ENCODE measurements at regions not wholly inside any gene's neighbourhood (a gene's known extent, or its start where the extent isn't known, plus 50 kb on each side); places are given as distances from the start of the nearest gene placed in this dataset.

- ChIA-PET CTCF (interaction anchor here (0.5 to 0.6 kb wide), 3 partner anchors 130 to 1342 kb away, joined by 3 read pairs; no protein-coding TSS in a partner anchor), POLR2A (ENCODE audit: unreplicated experiment) (interaction anchor here (0.5 kb wide), 1 partner anchor 252 kb away, joined by 4 read pairs; no protein-coding TSS in a partner anchor)
- no peak overlapping the region for H3K9ac ChIP-seq (ENCODE audit: low read length)
- H3K27me3 ChIP-seq (ENCODE audit: low read length), result no peaks in the 10 kb centered on the region
- no peak for ATAC-seq
- H3K4me2 ChIP-seq (ENCODE audit: low read length), result no peak overlapping the region
- no peaks in the 10 kb centered on the region for H3K9me2 ChIP-seq (replicated peaks; ENCODE audit: low read length)
- TF ChIP-seq, protein P1, sequence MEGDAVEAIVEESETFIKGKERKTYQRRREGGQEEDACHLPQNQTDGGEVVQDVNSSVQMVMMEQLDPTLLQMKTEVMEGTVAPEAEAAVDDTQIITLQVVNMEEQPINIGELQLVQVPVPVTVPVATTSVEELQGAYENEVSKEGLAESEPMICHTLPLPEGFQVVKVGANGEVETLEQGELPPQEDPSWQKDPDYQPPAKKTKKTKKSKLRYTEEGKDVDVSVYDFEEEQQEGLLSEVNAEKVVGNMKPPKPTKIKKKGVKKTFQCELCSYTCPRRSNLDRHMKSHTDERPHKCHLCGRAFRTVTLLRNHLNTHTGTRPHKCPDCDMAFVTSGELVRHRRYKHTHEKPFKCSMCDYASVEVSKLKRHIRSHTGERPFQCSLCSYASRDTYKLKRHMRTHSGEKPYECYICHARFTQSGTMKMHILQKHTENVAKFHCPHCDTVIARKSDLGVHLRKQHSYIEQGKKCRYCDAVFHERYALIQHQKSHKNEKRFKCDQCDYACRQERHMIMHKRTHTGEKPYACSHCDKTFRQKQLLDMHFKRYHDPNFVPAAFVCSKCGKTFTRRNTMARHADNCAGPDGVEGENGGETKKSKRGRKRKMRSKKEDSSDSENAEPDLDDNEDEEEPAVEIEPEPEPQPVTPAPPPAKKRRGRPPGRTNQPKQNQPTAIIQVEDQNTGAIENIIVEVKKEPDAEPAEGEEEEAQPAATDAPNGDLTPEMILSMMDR (conservative IDR thresholded peaks at IDR 0.05; ENCODE audit: low read depth, low read length), result peak; percentile 81
- TF ChIP-seq EZH2phosphoT487 (IDR thresholded peaks at IDR 0.05; ENCODE audit: borderline replicate concordance, low read length), result no peak
- no peaks in the 10 kb centered on the region for H3K9me3 ChIP-seq (ENCODE audit: low read length)
- H3K27ac ChIP-seq (ENCODE audit: low read length), result no peak overlapping the region
- peak; percentile 64 for DNase-seq
- H3K4me1 ChIP-seq (ENCODE audit: insufficient read depth, low read length), result no peaks in the 10 kb centered on the region
- no TSS peak for BruUV-seq (replicated peaks)
- H3K36me3 ChIP-seq (ENCODE audit: low read depth, low read length), result no peaks in the 10 kb centered on the region
- no peaks in the 10 kb centered on the region for H4K20me1 ChIP-seq (ENCODE audit: low read length)
- no peaks in the 10 kb centered on the region for H3K79me2 ChIP-seq (ENCODE audit: low read length)
- H3K4me3 ChIP-seq (ENCODE audit: low read length), result no peak overlapping the region
- no peak overlapping the region for H2AFZ ChIP-seq (ENCODE audit: low read length)
- H3F3A ChIP-seq (ENCODE audit: low read length, unreplicated experiment), result no peaks in the 10 kb centered on the region
- intact Hi-C loops (cut with micrococcal nuclease), result no loop called here
These were observed 86.2 kb downstream of the PLEKHG1 start for GRCh38 chr6:150685860-150686259.

DNA sequence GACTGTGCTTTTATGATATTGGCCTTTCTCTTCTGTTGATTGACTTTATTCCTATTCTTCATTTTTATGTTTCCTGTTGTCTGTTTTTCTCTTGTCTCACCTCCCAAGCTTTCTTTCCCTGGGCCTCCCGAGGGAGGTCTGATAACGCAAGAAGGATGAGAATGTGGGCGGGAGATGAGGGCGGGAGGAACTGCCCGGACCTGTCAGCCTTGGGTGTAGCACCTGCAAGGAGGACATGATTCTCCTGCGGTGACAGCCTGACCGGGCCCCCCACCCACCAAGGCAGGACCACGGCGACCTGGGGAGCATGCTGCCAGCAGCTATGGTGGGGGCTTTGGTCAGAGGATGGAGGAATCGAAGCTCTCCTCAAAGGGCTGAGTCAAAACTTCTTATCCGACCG is 86.9 kb downstream of the PLEKHG1 start:
- ChIA-PET POLR2A (ENCODE audit: unreplicated experiment) (interaction anchor here (0.5 kb wide), 1 partner anchor 253 kb away, joined by 4 read pairs; no protein-coding TSS in a partner anchor), CTCF (interaction anchor here (0.5 kb wide), 1 partner anchor 129 kb away, joined by 3 read pairs; no protein-coding TSS in a partner anchor)
- TF ChIP-seq EZH2 (IDR thresholded peaks at IDR 0.05; ENCODE audit: low read length, unreplicated experiment) (no peak), EZH2phosphoT487 (IDR thresholded peaks at IDR 0.05; ENCODE audit: borderline replicate concordance, low read length) (no peak)
- TF ChIP-seq, protein P1 (conservative IDR thresholded peaks at IDR 0.05; ENCODE audit: low read depth, low read length), result no peak
- DNase-seq (no peak), ATAC-seq (no peak)
- Histone ChIP-seq H3K79me2 (ENCODE audit: low read length) (no peaks in the 10 kb centered on the region), H3K9ac (ENCODE audit: low read length) (no peak overlapping the region), H3K9me2 (replicated peaks; ENCODE audit: low read length) (no peaks in the 10 kb centered on the region), H3K4me3 (ENCODE audit: low read length) (no peak overlapping the region), H3K9me3 (ENCODE audit: low read length) (no peaks in the 10 kb centered on the region), H3F3A (ENCODE audit: low read length, unreplicated experiment) (no peaks in the 10 kb centered on the region), H3K27ac (ENCODE audit: low read length) (no peak overlapping the region), H4K20me1 (ENCODE audit: low read length) (no peaks in the 10 kb centered on the region), H3K4me2 (ENCODE audit: low read length) (no peak overlapping the region), H3K4me1 (ENCODE audit: insufficient read depth, low read length) (no peaks in the 10 kb centered on the region), H2AFZ (ENCODE audit: low read length) (no peak overlapping the region), H3K27me3 (ENCODE audit: low read length) (no peaks in the 10 kb centered on the region), H3K36me3 (ENCODE audit: low read depth, low read length) (no peaks in the 10 kb centered on the region)
- intact Hi-C loops (cut with micrococcal nuclease), result no loop called here
- no TSS peak for BruUV-seq (replicated peaks)

DNA sequence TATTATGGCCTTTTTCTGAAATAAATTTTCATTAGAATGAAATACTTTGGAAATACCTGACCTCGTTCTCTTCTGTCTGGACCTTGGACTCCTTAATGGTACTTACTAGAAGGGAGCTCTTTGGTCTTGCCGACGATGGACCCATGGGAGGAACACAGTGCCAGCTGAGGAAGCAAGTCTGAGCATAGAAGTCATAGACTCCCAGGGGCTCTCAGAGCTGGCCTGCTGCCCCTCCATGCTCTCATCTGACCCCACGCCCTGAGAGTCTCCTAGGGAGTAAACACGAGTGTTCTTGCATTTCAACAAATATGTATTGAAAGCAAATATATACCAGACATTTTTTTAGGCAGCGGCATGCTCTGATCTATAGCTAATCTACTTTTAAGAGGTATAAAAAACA is 87.8 kb downstream of the PLEKHG1 start:
- ATAC-seq, result no peak

More for the DNA sequence above, 87.8 kb downstream of the PLEKHG1 start:
- Histone ChIP-seq H3K27ac (ENCODE audit: low read length) (no peak overlapping the region), H3K9me3 (ENCODE audit: low read length) (no peaks in the 10 kb centered on the region), H3F3A (ENCODE audit: low read length, unreplicated experiment) (no peaks in the 10 kb centered on the region), H3K4me3 (ENCODE audit: low read length) (no peak overlapping the region), H2AFZ (ENCODE audit: low read length) (no peak overlapping the region), H3K27me3 (ENCODE audit: low read length) (no peaks in the 10 kb centered on the region), H3K9me2 (replicated peaks; ENCODE audit: low read length) (no peaks in the 10 kb centered on the region), H3K4me1 (ENCODE audit: insufficient read depth, low read length) (no peaks in the 10 kb centered on the region), H4K20me1 (ENCODE audit: low read length) (no peaks in the 10 kb centered on the region), H3K79me2 (ENCODE audit: low read length) (no peaks in the 10 kb centered on the region), H3K9ac (ENCODE audit: low read length) (no peak overlapping the region), H3K4me2 (ENCODE audit: low read length) (no peak overlapping the region), H3K36me3 (ENCODE audit: low read depth, low read length) (no peaks in the 10 kb centered on the region)
- ChIA-PET CTCF (no interaction called here), POLR2A (ENCODE audit: unreplicated experiment) (no interaction called here)
- DNase-seq, result no peak
- BruUV-seq (replicated peaks), result no TSS peak
- TF ChIP-seq EZH2phosphoT487 (IDR thresholded peaks at IDR 0.05; ENCODE audit: borderline replicate concordance, low read length) (no peak), EZH2 (IDR thresholded peaks at IDR 0.05; ENCODE audit: low read length, unreplicated experiment) (no peak)
- TF ChIP-seq, protein P1 (conservative IDR thresholded peaks at IDR 0.05; ENCODE audit: low read depth, low read length), result no peak
- intact Hi-C loops (cut with micrococcal nuclease), result no loop called here

All from PC-3 (cell line).